Myocyte (in vitro differentiated cells): ENCODE measurements at regions not wholly inside any gene's neighbourhood (a gene's known extent, or its start where the extent isn't known, plus 50 kb on each side); places are given as distances from the start of the nearest gene placed in this dataset.
A peak's percentile ranks its signal among the peaks of the same experiment; 100 is the strongest.
"Not testable (repeated sequence)": the region's sequence is repeated elsewhere in the genome, so short reads cannot be mapped to it uniquely, and the experiment has no call there.

Source experiments
- DNase-seq: peaks from one replicate; pipeline ENCODE4 v3.0.0-alpha.2; 2012; ENCODE audit warnings: low read depth

DNA sequence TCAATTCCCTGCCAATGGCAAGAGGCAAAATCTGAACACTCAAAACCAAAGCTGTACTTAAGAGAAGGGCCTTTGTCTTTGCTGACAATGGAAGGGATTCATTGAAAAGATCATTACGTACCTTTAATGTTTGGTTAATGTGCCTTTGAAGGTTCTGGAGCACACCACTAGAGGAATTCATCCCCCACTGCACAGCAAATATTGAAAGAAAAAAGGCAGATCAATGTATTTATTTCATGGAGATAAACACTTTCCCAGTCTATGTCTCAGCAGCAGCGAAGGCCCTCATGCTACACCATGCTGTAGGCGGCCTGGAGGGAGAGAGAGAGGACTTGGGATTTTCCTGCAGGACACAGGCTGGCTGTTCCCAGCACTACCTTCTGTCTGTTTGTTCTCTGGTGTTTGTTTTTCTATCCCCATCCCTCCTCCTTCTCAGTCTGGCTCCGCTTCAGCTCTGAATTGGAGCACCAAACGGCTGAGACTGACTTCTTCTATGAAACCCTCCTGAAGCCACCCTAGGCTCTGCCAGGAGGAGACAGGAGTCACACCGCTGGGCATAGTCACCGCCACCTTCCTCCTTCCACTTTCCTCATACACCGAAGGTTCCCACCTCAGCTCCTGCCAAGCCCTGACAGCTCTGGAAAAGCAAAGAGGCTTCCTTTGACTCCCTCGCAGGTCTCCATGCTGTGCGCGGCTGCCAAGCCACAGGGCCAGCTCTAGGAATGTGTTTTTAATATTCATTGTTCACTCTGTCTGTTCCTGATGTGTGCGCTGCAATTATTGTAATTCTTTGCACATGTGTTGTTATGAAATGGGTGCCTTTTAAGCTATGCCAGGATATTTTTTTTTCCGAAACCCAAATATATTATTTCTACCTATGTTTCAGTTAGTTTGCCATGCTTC lies 301.5 kb downstream of the FZD1 start:
- no peak for DNase-seq

DNA sequence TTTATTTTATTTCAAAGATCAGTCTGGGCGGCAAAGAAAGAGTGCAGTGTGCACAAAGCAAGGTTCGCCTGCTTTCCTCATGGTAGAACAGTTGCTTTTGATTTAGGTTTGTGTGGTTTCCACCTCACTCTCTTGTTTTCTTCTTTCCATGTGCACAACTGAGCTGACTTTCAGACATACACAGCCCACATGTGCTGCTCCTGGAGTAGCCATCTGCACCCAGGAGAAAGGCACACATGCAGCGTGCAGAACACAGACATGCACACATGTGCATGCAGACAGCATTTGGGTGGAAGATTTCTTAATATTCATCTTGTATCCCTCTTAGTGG lies 302.1 kb downstream of the FZD1 start:
- no peak for DNase-seq

DNA sequence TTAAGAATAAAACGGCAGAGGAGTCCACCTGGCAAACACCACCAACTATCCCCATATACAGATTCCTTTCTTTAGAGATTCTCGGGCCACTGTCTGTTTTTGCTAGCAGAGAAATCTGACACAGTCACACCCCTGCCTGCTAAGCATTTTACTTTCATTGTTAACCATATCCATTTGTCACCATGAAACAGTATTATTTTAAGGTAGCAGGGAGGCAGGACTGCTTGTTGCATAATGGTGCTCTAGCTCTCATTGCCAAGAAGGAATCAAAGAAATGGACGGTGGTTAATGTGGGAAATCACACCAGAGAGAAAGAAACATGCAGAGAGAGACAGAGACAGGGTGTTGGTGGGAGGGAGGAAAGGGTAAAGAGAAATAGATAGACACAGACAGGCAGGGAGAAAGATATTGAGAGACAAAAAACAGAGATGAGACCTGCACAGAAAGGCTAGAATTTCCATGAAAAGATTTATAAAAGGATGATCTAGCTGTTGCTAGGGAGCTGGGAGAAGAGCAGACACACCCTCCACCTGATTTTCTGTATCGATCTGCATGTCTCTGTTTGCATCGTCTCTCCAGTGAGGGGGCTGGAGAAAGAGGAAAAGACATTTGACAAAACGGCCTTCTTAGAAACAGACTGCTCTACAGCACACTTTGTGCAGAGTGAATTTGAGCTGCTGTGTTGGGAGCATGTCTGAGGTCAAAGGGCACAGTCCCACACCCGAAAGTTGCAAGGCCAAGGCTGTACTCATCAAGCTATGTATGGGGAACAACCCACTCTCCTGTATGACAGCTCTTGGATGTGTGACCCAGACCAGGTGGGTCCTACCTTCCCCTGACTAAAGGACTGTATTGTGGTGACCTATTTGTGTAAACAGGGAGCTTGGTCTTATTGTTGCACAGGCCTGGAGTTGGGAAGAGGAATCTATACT lies 303.1 kb downstream of the FZD1 start:
- DNase-seq, result peak; percentile 30

DNA sequence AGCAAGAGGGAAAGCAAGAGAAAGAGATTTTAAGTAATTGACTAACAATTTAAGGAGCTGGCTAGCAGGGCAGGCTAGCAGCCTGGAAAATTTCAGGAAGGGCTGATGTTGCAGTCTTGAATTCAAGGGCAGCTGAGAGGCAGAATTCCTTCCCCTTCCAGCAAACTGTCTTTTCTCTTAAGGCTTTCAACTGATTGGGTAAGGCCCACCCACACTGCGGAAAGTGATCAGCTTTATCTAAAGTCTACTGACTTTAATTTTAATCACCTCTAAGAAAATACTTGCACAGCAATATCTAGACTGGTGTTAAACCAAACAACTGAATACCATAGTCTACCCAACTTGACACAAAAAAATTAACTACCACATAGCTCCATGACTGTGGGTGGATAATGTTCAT lies 303.9 kb downstream of the FZD1 start:
- no peak for DNase-seq

DNA sequence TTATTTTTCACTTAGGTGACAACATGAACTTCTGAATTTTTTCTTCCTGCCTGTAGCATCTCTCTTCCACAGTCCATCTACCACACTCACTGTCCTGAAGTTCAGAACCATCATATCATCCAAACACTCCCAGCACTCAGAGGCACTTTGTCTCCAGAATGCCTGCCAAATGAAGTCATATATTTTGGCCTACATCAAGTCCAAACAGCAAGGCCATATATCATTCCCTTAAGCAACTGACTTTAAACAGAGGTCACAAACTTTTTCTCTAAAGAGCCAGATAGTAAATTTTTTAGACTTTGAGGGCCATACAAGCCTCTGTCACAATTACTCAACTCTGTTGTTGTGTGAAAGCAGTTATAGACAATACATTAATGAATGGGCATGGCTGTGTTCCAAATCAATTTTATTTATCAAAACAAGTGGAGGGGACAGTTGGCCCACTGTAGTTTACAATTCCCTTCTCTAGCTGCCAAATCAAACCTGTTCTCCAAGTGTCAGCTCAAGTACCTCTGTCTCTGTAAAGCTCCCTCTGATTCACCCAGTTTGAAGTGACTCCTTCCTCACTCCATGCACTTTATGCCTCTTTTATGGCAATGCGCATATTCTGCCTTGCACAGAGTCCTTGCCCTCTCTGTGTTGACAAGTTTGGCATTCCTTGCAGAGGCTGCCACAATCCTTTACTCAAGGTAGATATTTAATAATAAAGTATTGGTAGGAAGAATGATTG lies 305.7 kb downstream of the FZD1 start:
- DNase-seq, result no peak

DNA sequence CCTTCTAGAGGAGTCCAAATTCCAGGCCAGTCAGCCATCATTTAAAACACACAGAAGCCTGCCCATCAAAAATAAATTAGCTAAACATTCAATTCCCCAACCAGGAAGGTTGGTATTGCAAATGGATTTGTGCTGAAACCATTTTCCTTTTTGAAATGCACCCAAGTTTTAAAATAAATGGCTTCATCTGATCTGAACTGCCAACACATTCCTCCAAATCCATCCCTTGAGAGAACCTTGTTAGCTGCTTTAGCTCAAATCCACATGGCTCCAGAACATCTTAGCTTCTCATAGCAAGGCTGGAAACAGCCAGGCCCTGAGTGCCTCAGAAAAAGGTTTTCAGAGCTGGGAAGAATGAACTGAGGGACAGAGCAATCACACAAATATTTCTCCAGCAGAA lies 306.3 kb downstream of the FZD1 start:
- DNase-seq, result no peak

DNA sequence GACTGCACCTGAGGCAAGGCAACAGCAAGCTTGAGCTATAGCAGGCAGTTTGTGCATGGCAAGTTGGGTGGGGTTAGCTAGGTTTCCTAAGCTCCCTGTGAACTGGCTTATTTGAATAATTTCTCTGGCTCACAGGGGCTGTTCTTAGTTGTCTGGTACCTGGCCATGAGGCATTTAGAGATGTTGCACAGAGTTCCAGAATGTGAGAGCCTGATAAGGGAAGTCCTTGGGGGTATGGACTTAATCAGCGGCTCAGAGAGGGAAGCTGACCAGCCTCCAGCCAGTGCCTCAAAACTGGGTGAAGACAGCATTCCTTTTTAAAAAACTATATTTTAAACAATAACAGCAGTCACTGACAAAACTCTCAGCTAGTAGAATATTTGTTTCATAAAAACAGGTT lies 307.4 kb downstream of the FZD1 start:
- DNase-seq, result no peak

DNA sequence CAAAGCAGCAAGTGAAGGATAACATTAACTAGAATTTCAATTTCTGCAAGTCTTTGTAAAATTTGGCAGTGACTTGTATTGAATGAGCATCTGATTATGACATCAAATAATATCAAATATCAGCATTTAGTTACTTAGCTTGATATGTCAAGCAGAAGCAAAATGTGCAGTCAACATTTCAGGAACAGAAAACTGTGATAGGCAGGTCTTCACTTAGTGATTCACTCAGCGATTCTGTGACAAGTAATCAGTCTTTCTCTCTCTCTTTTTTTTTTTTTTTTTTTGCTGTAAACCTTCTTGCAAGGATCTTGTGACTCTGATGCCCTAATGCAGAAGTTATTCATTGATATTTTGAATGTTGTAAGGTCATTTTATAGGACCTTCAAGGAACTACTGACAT lies 307.1 kb downstream of the MTERF1 start:
- DNase-seq, result no peak

DNA sequence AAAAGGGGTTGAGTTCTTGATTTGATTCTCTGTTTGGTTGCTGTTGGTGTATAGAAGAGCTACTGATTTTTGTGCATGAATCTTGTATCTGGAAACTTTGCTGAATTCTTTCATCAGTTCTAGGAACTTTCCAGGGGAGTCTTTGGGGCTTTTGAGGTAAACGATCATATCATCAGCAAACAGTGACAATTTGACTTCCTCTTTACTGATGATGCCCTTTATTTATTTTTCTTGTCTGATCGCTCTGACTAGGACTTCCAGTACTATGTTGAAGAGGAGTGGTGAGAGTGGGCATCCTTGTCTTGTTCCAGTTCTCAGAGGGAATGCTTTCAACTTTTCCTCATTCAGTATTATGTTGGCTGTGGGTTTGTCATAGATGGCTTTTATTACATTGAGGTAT lies 304.0 kb downstream of the MTERF1 start:
- DNase-seq, result not testable (repeated sequence)

DNA sequence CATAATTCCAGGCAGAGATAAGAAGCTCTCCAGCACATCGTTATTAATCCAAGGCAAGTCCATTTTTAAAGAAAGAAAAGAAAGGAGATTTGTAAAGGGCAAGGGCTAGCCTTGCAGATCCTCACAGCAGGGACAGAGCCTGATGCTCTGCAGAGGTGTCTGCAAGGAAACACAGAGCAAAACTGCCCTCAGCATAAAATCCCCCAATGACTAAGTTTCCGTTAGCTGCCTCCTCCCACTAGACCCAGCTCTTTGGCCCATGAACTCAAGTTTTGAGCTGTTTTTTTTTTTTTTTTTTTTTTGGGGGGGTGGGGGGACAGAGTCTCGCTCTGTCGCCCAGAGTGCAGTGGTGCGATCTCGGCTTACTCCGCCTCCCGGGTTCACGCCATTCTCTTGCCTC lies 300.7 kb downstream of the MTERF1 start:
- DNase-seq, result no peak

DNA sequence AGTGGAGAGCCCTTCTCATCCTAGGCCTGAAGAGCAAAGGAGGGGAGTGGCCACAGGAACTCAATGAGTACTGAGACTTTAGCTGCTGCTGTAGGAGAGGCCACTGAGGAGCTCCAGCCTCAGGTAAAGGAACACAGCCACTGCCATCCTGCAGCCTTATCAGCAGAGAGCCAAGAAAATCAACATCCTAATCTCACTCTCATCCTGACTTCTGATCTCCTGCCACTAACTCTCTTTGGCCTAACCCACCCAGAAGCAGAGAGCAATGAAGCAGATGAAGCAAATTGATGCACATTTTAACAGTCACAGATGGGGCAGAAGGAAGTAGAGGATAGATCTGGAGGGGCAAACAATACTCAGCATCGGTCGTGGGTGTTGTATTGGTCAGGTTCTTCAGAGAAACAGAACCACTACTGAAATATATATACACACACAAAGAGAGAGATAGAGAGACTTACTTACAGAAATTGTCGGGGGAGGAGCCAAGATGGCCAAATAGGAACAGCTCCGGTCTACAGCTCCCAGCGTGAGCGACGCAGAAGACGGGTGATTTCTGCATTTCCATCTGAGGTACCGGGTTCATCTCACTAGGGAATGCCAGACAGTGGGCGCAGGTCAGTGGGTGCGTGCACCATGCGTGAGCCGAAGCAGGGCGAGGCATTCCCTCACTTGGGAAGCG lies 297.6 kb downstream of the MTERF1 start:
- no peak for DNase-seq

DNA sequence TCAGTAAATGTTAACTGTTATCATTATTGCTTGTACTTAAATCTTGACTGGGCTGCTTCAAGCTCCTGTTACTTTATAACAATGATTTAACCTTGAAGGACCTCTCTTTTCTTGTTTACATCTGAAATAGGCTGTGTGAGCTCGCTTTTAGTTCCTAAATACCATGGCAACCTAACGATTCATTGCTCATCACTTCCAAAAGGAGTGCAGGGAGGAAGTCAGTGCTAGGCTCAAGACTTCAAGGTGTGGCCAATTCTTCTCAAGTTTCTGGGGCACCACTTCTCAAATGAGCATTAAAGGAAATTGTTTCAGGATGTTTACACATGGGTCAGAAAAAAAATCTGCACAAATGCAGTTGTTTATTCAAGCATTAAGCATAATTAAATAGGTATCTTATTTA lies 284.2 kb downstream of the MTERF1 start:
- DNase-seq, result no peak

DNA sequence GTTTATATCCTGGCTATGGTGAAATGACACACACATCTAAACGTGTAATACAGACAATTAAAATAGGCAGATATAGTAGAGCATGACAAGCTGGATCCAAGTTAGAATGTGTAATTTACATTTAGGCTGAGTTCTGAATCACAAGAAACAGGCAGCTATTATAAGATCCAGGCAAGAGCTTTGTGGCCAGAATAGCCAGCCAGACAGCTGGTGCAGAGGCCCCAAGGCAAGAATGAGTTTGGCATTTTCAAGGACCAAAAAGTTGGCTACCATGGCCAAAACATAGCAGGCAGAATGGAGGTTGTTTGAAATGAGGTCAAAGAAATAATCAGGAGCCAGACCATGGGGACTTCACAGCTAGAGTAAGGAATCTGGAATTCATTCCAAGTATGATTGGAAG lies 281.7 kb downstream of the MTERF1 start:
- peak; percentile 55 for DNase-seq

DNA sequence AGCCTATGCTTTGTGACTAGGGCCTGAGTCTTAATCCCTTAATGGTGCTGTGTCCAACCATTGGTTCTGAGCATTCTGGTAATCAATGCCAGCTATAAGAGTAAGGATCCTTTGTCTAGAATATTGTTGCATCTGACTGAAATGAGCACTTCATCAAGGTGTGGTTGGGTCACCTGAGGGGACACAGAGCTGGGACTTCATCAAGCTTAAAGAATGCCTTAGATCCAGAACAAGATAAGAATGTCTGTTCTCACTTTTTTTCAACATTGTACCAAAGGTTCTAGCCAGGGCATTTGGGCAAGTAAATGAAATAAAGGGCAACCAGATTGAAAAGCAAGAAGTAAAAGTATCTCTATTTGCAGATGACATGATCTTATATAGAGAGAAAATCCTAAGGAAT lies 280.4 kb downstream of the MTERF1 start:
- DNase-seq, result no peak

DNA sequence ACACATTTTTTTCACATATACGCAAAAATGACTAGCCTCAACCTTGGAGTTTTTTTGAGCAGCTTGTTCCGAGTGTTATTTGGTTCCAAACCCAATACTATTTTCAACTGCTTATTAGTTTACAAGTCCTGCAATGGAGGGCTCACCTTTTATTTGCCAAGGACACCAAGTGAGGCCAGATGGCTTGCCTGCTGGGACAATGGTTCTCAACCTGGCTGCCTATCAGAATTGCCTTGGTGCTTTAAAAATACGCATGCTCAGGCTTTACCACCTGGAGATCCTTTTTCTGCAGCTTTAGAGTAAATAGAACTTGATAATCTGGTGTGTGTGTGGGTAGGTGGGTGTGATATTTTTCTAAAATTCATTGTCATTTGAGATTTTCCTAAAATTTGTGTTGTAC lies 276.8 kb downstream of the MTERF1 start:
- no peak for DNase-seq

DNA sequence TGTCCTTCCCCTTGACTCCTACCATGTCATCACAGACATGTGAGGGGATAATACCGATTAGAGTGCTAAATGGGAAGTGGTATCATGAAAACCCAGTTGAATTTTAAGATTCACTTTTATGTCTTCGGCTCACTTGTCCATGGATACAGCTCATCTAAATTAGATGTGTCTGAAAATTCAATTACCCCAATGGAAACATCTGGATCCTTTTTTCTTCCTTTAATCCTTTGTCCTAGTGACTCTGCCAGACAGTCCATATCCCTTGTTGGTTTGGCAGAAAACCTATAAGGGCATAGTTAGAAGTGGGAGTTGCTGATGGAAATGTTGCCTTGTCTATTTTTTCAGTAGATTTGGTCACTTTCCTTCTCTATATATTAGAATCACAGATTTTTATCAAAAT lies 271.9 kb downstream of the MTERF1 start:
- no peak for DNase-seq

DNA sequence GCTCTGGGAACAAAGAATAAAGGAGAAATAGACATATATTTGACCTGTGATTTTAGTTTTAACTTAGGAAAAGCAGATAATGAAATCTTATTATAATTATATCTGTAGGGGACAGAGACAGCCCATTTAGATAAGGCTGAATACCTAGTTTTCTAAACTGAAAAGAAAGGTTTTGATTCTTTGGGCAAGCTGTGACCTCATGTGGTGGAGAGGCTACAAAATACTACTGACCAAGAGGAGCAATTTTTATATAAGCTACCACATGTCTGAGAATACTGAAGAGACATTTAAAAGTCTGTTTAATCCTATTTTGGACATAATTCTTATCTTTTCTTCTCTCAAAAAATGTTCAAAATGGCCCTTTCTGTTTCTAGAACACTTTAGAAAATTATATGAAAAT lies 271.0 kb downstream of the MTERF1 start:
- DNase-seq, result peak; percentile 13

DNA sequence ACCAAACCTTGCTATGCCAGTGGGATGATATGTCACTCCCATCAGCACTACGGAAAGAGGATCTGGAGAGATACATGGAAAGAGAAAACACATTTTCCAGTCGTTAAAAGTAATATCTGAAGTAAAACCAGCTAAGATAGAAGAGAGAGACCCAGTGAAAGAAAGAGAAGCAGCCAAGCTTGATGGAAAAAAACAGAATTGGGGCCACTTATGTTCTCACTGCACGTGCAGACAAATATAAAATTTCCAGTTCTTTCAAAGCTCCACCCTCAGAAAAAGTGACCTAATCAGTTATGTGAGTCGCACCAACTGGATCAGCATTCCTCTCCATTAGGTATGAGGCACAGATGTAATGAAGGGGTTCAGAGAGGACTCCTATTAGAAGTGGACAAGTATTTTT lies 266.1 kb downstream of the MTERF1 start:
- DNase-seq, result no peak

DNA sequence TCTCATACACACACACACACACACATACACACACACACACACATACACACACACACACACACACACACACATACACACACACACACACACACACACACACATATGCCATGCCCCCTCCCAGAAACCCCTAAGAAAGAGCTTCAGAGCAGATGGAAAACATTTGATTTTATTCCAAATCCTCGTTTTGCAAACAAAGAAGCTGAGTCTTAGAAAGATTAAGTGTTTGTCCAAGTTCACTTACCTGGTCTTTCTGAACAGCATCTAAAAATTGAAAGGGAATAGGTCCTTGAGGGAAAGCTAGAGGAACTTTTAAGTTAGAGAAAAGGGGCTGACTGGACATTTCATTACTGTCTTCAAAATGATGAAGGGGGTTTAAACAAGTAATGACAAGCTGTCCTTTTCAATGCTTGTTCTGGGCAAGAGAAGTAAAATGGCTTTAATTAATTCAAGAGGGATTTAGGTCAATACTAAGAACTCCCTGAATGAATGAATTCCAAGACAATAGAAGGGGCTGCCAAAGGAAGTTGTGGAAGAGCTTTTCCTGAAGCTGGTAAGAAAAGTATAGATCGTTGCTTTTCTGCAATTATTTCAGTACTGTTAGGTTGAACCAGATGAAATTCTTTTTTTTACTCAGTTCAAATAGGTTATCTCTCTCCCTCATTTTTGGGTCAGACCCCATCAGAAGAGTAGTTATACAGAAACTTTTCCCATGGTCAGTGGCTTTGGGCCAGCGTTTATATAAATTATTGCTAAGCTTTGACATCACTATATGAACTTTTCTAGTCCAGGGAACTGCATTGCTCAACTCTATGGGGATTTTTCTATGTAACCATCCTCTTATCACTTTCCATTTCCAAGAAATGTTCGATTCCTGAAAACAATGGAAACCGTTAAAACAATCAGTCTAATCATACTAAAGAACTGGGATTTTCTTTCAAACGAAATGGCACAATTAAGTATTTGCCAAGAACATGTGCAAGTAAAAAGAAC lies 261.4 kb downstream of the MTERF1 start:
- DNase-seq, result no peak

DNA sequence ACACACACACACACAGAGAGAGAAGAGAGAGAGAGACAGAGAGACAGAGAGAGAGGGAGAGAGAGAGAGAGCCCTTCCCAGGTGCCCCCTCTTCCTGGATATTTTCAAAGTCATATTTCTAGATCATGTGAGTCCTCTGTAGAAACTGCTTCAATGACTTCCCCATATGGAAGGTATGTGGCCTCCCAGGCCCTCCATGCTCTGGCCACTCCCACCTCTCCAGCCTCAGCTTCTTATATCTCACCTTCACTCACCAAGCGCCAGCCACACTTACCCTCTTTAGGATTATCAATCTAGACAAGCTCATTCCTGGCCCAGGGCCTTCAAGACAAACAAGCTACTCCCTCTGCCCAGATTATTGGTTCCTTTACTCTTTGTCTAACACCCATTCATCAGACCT lies 259.7 kb downstream of the MTERF1 start:
- DNase-seq, result no peak
